ENCODE measurements at regions not wholly inside any gene's neighbourhood (a gene's known extent, or its start where the extent isn't known, plus 50 kb on each side); places are given as distances from the start of the nearest gene placed in this dataset.

DNA sequence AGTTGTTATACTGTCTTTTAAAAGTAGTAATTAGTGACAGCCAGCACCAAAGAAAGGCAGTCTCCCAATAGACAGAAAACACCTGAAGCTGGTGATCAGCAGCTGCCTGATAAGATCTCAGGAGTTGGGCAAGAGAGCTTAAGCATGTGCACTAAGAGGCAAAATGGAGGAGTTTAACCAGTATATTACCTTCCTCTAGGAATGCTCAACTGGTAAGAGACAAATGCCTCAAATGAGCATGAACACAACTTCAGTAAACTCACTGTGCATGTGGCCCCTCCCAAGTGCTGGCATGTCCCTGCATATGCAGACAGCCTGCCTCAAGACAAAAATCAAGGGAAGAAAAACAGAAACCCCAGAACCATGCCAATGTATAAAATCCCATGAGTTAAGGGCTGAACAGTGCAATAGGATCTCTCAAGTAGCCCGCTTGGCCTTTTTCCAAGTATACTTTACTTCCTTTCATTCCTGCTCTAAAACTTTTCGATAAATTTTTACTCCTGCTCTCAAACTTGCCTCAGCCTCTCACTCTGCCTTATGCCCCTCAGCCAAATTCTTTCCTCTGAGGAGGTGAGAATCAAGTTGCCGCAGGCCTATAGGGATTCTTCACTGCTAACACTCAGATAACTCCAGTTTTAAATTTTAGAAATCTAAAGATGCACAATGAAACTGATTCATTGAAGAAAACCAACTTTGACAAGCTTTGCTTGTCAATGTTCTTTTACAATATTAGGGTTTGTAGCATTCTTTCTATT lies 724.8 kb upstream of the RIOK2 start:
- no peak for DNase-seq (ENCODE audit: low read depth)
- H3K4me3 ChIP-seq (ENCODE audit: low read depth, low read length), result no peak overlapping the region
- TF ChIP-seq, protein P1, sequence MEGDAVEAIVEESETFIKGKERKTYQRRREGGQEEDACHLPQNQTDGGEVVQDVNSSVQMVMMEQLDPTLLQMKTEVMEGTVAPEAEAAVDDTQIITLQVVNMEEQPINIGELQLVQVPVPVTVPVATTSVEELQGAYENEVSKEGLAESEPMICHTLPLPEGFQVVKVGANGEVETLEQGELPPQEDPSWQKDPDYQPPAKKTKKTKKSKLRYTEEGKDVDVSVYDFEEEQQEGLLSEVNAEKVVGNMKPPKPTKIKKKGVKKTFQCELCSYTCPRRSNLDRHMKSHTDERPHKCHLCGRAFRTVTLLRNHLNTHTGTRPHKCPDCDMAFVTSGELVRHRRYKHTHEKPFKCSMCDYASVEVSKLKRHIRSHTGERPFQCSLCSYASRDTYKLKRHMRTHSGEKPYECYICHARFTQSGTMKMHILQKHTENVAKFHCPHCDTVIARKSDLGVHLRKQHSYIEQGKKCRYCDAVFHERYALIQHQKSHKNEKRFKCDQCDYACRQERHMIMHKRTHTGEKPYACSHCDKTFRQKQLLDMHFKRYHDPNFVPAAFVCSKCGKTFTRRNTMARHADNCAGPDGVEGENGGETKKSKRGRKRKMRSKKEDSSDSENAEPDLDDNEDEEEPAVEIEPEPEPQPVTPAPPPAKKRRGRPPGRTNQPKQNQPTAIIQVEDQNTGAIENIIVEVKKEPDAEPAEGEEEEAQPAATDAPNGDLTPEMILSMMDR (conservative IDR thresholded peaks at IDR 0.05; ENCODE audit: low read depth, low read length), result no peak

DNA sequence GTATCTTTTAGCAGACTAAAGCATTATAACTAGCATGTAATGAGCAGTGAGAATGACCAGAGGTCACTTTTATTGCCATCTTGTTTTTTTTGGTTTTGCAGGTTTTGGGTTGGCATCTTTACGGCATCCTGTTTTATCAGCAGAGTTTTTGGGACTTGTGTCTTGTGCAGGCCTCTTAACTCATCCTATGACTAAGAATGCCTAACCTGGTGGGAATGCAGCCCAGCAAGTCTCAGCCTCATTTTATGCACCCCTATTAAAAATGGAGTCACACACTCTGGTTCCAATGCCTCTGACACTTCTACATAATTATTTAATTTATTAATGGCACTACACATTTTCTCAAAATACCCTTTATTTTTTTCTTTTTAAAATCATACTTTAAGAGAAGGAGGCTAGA lies 726.5 kb upstream of the RIOK2 start:
- H3K4me3 ChIP-seq (ENCODE audit: low read depth, low read length), result no peak overlapping the region
- DNase-seq (ENCODE audit: low read depth), result no peak
- TF ChIP-seq, protein P1 (conservative IDR thresholded peaks at IDR 0.05; ENCODE audit: low read depth, low read length), result no peak

DNA sequence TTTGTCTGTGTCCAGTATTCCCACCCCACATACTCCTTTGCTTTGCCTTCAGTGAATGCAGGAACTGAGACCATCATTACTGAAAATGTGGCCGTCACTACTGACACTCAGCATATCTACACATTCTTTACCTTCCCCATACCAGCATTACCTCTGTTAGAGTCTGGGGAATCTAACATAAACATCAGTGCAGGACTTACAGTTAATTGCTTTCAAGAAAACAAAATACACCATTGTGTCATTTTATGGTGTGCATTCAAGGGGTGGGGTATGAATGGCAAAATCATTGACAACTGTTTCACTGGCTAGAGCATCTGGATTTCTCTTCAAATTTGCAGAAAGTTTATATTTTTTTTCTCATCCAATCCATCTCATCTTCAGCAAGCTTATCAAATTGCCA lies 731.4 kb upstream of the RIOK2 start:
- H3K4me3 ChIP-seq (ENCODE audit: low read depth, low read length), result no peak overlapping the region
- TF ChIP-seq, protein P1 (conservative IDR thresholded peaks at IDR 0.05; ENCODE audit: low read depth, low read length), result no peak
- no peak for DNase-seq (ENCODE audit: low read depth)

DNA sequence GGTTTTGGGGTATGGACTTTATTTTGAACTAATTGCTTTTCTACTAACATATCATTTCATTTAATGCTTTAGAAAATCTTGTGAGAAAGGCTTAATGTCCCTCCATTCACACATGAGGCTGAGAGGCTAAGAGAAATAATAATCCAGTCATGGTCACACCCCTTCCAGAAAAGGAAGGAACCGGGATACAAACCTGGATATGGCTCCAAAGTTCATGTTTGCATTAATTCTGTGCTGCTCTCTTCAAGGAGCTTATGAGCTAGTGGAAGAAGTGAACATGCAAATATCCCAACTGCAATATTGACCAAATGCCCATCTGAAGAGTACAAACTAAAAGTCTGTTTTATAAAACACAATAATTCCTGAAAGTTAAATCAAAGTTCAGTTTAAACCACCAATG lies 732.1 kb upstream of the RIOK2 start:
- no peak overlapping the region for H3K4me3 ChIP-seq (ENCODE audit: low read depth, low read length)
- TF ChIP-seq, protein P1 (conservative IDR thresholded peaks at IDR 0.05; ENCODE audit: low read depth, low read length), result no peak
- no peak for DNase-seq (ENCODE audit: low read depth)

DNA sequence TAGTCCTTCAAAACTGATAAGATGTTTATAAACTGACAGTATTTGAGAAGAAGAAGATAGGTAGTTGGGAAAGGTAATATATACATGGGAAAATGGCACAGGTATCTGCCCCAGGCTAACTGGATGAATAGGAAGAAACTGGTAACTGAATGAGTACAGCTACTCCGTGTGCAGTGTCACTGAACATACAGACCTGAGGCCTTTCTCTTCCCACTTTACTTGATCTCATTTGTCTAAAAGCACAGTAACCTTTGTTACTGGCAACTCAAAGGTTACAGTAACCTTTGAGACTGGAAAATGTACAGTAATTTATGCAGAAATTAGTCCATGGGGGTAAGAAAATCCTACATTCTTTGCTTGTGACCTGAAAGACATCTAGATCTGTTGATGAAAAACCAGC lies 735.0 kb upstream of the RIOK2 start:
- no peak overlapping the region for H3K4me3 ChIP-seq (ENCODE audit: low read depth, low read length)
- no peak for DNase-seq (ENCODE audit: low read depth)
- TF ChIP-seq, protein P1 (conservative IDR thresholded peaks at IDR 0.05; ENCODE audit: low read depth, low read length), result no peak

DNA sequence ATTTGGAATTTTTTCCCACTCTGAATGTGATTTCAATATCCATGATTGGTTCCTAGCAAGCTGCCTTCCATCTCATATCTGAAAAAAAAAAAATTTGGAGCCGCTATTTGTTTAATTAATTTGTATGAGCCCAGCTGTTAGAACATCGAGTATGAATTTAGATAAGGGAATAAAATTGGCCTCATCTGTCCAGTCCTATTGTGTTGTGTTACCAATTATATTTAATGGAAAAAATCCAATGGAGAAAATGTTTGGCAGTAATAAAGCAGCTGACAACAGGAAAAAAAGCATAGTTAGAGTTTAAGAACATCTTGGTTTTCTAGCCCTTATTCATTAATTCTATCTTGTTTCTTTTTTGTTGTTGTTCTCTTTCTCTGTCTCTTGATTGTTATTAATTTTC lies 735.6 kb upstream of the RIOK2 start:
- TF ChIP-seq, protein P1 (conservative IDR thresholded peaks at IDR 0.05; ENCODE audit: low read depth, low read length), result no peak

DNA sequence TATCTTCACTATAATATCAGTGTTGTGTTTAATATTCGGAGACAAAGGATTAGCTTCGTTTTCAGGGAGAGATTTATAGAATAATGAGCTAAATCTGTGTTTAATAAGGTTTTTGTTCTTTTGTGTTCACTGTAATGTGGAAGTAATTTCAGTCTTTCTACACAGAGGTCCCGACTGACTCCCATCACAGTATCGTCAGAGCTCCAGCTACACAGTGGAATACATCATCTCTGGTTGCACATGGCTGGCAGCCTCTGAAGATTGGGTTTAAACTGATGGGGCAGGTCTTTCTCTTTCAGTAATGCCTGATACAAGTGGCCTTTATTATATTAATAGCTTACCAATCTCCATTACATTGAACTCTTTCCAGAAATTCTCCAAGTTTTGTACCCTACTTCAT lies 736.7 kb upstream of the RIOK2 start:
- DNase-seq (ENCODE audit: low read depth), result no peak
- no peak overlapping the region for H3K4me3 ChIP-seq (ENCODE audit: low read depth, low read length)
- TF ChIP-seq, protein P1 (conservative IDR thresholded peaks at IDR 0.05; ENCODE audit: low read depth, low read length), result no peak

More for the DNA sequence above, 735.6 kb upstream of the RIOK2 start:
- no peak for DNase-seq (ENCODE audit: low read depth)
- H3K4me3 ChIP-seq (ENCODE audit: low read depth, low read length), result no peak overlapping the region
